Mucosa of descending colon (tissue), 3 donors: ENCODE measurements at regions not wholly inside any gene's neighbourhood (a gene's known extent, or its start where the extent isn't known, plus 50 kb on each side); places are given as distances from the start of the nearest gene placed in this dataset.

ENCODE experiments used
- ATAC-seq: fragments of 200-7000 bp; cut with Tn5 transposase; one replicate; pipeline ENCODE4 v1.9.1; 2020; ENCODE audit warnings: mild to moderate bottlenecking, moderate library complexity
- DNase-seq, 3 donors: peaks; one replicate each; pipeline ENCODE4 v3.0.0-alpha.2; 2020
- H3K36me3 ChIP-seq: fragments of 200-600 bp; one replicate; pipeline ENCODE4 v1.8.0; 2021; ENCODE audit warnings: low read depth, mild to moderate bottlenecking
- H3K4me1 ChIP-seq: fragments of 200-600 bp; one replicate; pipeline ENCODE4 v1.8.0; 2021; ENCODE audit warnings: low read depth, mild to moderate bottlenecking
- H3K4me3 ChIP-seq: fragments of 200-600 bp; one replicate; pipeline ENCODE4 v1.8.0; 2021; ENCODE audit warnings: mild to moderate bottlenecking
- H3K9me3 ChIP-seq: fragments of 200-600 bp; one replicate; pipeline ENCODE4 v1.8.0; 2021; ENCODE audit warnings: mild to moderate bottlenecking
- CTCF ChIP-seq: fragments of 200-600 bp; IDR thresholded peaks from one replicate; pipeline ENCODE4 v1.8.0; 2022; ENCODE audit warnings: antibody characterized with exemption, mild to moderate bottlenecking
- intact Hi-C, 2 donors: fragments of 100-400 bp; cut with DNase I in 1 of 2; cut with micrococcal nuclease in 1 of 2; formaldehyde crosslinking; loops; one replicate each; pipeline versions ENCODE4 v1.11.0 to v1.11.1; 2022; cut with DNase I, micrococcal nuclease
- donor health status: DM: no; HTN: no; CAD: no; lungs with moderate emphysema.
- donor health status: DM: no; HTN: no; CAD: no.
- donor health status: DM: no; HTN: yes; CAD: no.

DNA sequence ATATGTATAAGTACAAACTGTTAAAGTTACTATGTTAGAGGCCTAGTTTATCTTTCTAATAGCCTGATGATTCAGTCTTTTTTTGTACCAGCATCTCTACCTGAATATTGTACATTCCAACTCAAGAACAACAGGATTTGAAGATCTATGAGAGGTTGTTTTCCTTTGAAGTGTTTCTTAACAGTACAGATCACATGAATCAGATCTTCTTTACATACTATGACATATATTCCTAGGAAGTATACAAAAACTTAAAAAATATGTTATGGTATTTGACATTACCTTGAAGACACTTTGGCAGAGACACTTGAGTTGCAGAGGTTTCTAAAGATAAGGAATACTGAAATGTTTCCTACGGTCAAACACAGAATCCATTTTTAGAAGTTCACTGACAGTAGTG, 1280.9 kb downstream of the KCNT2 start:
- intact Hi-C loops: no loop called here
- no peaks in the 10 kb centered on the region for H3K9me3 ChIP-seq
- DNase-seq (no peak), ATAC-seq (no peak)
- no peak for TF ChIP-seq CTCF
- no peaks in the 10 kb centered on the region for H3K36me3 ChIP-seq
- H3K4me3 ChIP-seq: no peak overlapping the region
- no peaks in the 10 kb centered on the region for H3K4me1 ChIP-seq

DNA sequence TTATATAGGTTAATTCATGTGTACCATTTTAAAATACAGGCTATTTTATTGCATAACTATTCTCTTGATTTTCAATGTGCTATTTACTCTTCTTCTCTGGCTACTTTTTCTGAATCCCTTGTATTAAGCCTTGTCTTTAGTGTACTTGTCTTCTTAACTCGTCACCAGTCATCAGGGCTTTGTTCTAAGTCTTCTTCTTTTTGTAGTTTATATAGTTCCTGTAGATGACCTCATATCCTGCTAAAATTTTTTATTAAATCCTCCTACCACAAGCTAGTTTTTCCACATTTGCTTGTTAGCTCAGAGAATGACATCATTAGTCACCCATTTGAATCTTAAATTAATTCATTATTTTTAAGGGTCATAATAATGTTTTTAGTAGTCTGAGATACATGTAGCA, 1281.9 kb downstream of the KCNT2 start:
- TF ChIP-seq CTCF: no peak
- no peaks in the 10 kb centered on the region for H3K36me3 ChIP-seq
- ATAC-seq: no peak
- DNase-seq: no peak
- no peak overlapping the region for H3K4me3 ChIP-seq
- no peaks in the 10 kb centered on the region for H3K4me1 ChIP-seq
- intact Hi-C loops: no loop called here
- no peaks in the 10 kb centered on the region for H3K9me3 ChIP-seq

GRCh38 chr1:195325181-195325580, 1283.1 kb downstream of the KCNT2 start:
- Histone ChIP-seq H3K36me3 (no peaks in the 10 kb centered on the region), H3K9me3 (no peaks in the 10 kb centered on the region), H3K4me3 (no peak overlapping the region), H3K4me1 (no peaks in the 10 kb centered on the region)
- no peak for TF ChIP-seq CTCF
- ATAC-seq: no peak
- intact Hi-C loops: no loop called here
- DNase-seq: peak in 1 of 3 donors; percentile 7

- Histone ChIP-seq H3K9me3 (no peaks in the 10 kb centered on the region), H3K4me1 (no peaks in the 10 kb centered on the region), H3K36me3 (no peaks in the 10 kb centered on the region), H3K4me3 (no peak overlapping the region)
- ATAC-seq (no peak), DNase-seq (no peak)
- intact Hi-C loops: no loop called here
- no peak for TF ChIP-seq CTCF
These were observed 1302.0 kb downstream of the KCNT2 start for GRCh38 chr1:195306281-195306680.

DNA sequence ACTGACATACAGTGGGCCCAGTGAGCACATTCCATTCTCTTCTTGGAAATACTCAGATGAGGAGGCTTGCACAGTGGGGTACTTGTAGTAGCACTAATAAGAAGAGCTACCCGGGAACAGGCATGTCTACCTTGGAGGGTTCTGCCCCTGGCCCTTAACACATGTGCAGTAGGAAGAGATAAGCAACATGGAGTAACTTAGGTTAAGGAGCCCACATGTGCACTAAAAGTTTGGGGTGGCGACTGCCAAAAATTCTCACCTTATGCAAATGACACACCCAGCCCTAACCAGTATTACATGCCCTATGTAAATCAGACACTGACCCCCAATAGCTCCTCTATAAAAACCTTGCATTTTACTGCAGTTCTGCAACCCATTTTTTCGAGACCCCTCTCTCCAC, 1313.3 kb downstream of the KCNT2 start:
- no peak for TF ChIP-seq CTCF
- DNase-seq (no peak), ATAC-seq (no peak)
- no peak overlapping the region for H3K4me3 ChIP-seq
- H3K36me3 ChIP-seq: no peaks in the 10 kb centered on the region
- intact Hi-C loops: no loop called here
- no peaks in the 10 kb centered on the region for H3K9me3 ChIP-seq
- no peaks in the 10 kb centered on the region for H3K4me1 ChIP-seq

- Histone ChIP-seq H3K9me3 (no peaks in the 10 kb centered on the region), H3K4me3 (no peak overlapping the region), H3K36me3 (no peaks in the 10 kb centered on the region), H3K4me1 (no peaks in the 10 kb centered on the region)
- no peak for TF ChIP-seq CTCF
- intact Hi-C loops: no loop called here
- no peak for DNase-seq
- ATAC-seq: no peak
These were observed 1329.6 kb downstream of the KCNT2 start for GRCh38 chr1:195278644-195279043.
